Effector memory CD8-positive, alpha-beta T cell (primary cell): ENCODE measurements at regions not wholly inside any gene's neighbourhood (a gene's known extent, or its start where the extent isn't known, plus 50 kb on each side); places are given as distances from the start of the nearest gene placed in this dataset.

Experiments
- ATAC-seq: fragments of 150-1000 bp; cut with Tn5 transposase; replicated peaks from 2 replicates; pipeline ENCODE4 v1.10.0; 2021; ENCODE audit warnings: mild to moderate bottlenecking, moderate library complexity
- DNase-seq, 3 experiments: peaks; one replicate each; pipeline ENCODE4 v3.0.0; 2021
- H3K27ac Mint-ChIP-seq, 2 donors: one replicate each; pipeline ENCODE4 v1.8.0; 2022; ENCODE audit warnings: mild to moderate bottlenecking in 2 of 2, mixed read lengths in 2 of 2, moderate library complexity in 2 of 2
- H3K27me3 Mint-ChIP-seq, 2 donors: one replicate each; pipeline ENCODE4 v1.8.0; 2022; ENCODE audit warnings: mixed read lengths in 2 of 2
- H3K36me3 Mint-ChIP-seq: one replicate; pipeline ENCODE4 v1.8.0; 2022; ENCODE audit warnings: mild to moderate bottlenecking, moderate library complexity, mixed read lengths; ENCODE audit not compliant: insufficient read depth
- H3K4me1 Mint-ChIP-seq, 2 donors: one replicate each; pipeline ENCODE4 v1.8.0; 2022; ENCODE audit warnings: low read depth in 2 of 2, mixed read lengths in 2 of 2
- H3K4me3 Mint-ChIP-seq, 2 donors: one replicate each; pipeline ENCODE4 v1.8.0; 2022; ENCODE audit warnings: mild to moderate bottlenecking in 2 of 2, mixed read lengths in 2 of 2, moderate library complexity in 2 of 2
- H3K9me3 Mint-ChIP-seq, 2 donors: one replicate each; pipeline ENCODE4 v1.8.0; 2022; ENCODE audit warnings: mixed read lengths in 2 of 2

DNA sequence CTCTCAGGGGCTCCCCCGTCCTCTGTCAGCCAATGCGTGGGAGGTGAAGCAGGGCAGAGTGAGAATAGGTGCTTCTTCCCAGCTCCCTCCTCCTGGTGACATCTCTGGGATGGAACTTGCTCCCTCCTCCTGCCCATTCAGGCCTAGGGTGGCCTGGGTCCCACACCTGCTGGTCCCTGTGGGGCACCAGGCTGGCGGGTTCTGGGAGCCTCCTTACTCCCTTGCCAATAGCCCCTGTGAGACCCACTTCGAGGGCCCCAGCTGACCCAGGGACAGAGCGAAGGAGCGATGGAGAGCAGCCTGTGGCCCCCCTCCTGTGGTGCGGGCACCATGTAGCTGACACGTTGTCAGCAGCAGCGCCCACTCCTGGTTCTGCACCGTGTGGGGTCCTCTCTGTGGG lies 512.6 kb downstream of the GLRX3 start:
- peaks cover 0 to 8% of the 10 kb centered on the region in 2 donors for H3K9me3 Mint-ChIP-seq
- no peaks in the 10 kb centered on the region for H3K27me3 Mint-ChIP-seq
- ATAC-seq (no peak), DNase-seq (no peak)
- no peak overlapping the region for H3K27ac Mint-ChIP-seq
- no peaks in the 10 kb centered on the region for H3K36me3 Mint-ChIP-seq
- no peak overlapping the region for H3K4me3 Mint-ChIP-seq
- no peaks in the 10 kb centered on the region for H3K4me1 Mint-ChIP-seq

DNA sequence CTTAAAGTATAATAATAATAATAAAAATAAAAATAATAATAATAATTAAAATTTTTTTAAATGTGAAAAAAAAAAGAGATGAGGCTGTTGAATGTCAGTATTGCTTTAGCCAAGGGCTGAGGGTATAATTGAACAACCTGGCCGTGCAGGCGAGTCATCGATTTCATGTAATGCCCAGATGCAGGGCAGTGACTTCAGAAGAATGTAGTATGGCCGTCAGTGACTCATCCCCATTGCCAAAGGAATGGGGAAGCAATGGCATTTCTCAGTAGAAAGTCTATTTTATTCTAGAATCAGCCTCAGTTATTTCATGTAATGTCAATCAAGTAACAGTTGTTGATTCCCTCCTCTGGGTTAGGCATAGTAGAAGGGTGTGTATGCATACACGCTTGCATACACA lies 516.4 kb downstream of the GLRX3 start:
- H3K4me1 Mint-ChIP-seq, result no peaks in the 10 kb centered on the region
- H3K27ac Mint-ChIP-seq, result no peak overlapping the region
- no peak for ATAC-seq
- H3K4me3 Mint-ChIP-seq, result no peak overlapping the region
- H3K27me3 Mint-ChIP-seq, result no peaks in the 10 kb centered on the region
- H3K9me3 Mint-ChIP-seq, result peaks cover 0 to 8% of the 10 kb centered on the region in 2 donors
- no peak for DNase-seq
- H3K36me3 Mint-ChIP-seq, result no peaks in the 10 kb centered on the region

DNA sequence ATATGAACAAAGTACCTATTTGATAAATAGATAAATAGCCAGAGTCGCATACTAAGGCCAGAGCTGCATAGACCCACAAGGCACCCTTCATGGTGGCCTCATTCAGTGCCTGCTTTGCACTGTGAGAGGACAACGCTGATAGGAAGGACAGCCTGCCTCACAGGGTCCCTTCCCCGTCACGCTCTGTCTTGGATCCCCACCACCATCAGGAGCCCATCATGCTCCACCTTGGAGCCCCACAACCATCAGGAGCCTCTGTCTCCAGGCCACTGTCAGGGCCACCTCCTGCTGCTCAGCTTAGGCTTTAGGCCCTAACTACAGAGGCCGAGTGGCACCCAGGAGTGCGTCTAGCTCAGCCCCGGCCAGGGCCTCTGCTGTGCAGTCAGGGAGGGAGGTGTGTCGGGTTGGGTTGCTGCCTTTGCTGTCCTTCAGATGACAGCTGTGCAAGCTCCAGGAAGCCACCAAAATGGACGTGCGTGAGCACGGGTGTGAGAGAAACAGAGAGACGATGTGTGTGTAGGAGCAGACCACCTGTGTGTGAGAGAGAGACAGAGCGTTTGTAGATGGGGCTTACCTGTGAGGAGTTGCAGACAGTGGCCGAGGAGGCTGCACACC lies 516.9 kb downstream of the GLRX3 start:
- Mint-ChIP-seq H3K27ac (no peak overlapping the region), H3K9me3 (peaks cover 0 to 8% of the 10 kb centered on the region in 2 donors), H3K36me3 (no peaks in the 10 kb centered on the region), H3K4me1 (no peaks in the 10 kb centered on the region), H3K27me3 (no peaks in the 10 kb centered on the region), H3K4me3 (no peak overlapping the region)
- DNase-seq (no peak), ATAC-seq (no peak)

GRCh38 chr10:130654726-130655125 lies 518.5 kb downstream of the GLRX3 start:
- Mint-ChIP-seq H3K4me1 (no peaks in the 10 kb centered on the region), H3K27ac (no peak overlapping the region), H3K36me3 (no peaks in the 10 kb centered on the region), H3K4me3 (no peak overlapping the region), H3K9me3 (peaks cover 0 to 2% of the 10 kb centered on the region in 2 donors), H3K27me3 (no peaks in the 10 kb centered on the region)
- no peak for DNase-seq
- ATAC-seq, result no peak

DNA sequence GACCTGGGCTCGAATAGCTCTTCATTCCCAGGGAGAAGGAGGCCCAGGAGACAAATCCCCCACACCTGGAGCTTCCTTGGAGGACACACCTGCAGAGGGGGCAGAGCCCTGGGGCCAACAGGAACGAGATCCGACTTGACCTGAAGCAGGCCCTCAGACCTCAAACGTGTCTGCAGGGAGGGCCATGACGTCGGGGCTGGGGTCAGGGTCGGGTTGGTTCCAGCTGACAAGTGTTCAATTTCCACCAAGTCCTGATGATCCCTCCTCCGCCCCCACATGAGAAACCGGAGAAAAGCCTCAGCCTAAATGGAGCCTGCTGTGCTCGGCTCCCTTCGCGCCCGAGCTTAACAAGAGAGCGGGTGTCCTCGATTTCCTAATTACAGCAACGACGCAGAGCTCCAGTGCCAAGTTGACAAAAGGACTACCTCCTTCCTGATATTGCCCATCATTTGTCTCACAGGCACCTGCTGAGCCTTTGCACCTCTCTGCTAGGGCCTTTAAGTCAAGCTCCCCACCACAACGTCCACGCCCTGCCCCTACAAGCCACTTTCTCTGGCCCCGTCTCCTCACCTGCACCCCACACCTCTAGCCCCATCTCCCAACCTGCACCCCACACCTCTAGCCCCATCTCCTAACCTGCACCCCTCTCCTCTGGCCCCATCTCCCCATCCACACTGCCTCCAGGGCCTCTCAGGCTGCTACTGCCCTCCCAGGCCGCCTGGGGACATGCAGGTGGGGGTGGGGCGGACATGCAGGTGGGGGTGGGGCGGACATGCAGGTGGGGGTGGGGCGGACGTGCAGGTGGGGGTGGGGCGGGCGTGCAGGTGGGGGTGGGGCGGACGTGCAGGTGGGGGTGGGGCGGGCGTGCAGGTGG lies 519.4 kb downstream of the GLRX3 start:
- DNase-seq, result no peak
- H3K27me3 Mint-ChIP-seq, result no peaks in the 10 kb centered on the region
- H3K4me3 Mint-ChIP-seq, result no peak overlapping the region
- H3K9me3 Mint-ChIP-seq, result no peaks in the 10 kb centered on the region
- no peak overlapping the region for H3K27ac Mint-ChIP-seq
- no peak for ATAC-seq
- H3K4me1 Mint-ChIP-seq, result no peaks in the 10 kb centered on the region
- no peaks in the 10 kb centered on the region for H3K36me3 Mint-ChIP-seq

DNA sequence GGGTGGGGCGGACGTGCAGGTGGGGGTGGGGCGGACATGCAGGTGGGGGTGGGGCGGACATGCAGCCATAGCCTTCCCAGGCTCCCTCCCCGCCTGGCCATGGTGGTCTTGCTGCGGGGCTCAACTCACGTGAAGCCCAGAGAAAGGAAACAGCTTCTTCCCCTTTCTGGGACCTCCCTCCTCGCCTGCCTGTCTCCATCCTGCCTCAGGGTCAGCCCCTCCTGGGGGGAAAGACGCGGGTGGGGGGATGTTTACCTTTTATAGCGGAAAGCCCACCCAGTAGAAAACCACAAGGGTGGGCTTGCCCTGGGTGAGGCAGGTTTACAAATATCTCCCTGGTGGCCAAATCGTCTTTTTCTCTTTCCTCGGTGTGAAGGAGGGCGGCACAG lies 520.0 kb downstream of the GLRX3 start:
- Mint-ChIP-seq H3K4me3 (no peak overlapping the region), H3K27ac (no peak overlapping the region), H3K4me1 (no peaks in the 10 kb centered on the region), H3K27me3 (no peaks in the 10 kb centered on the region), H3K9me3 (no peaks in the 10 kb centered on the region), H3K36me3 (no peaks in the 10 kb centered on the region)
- ATAC-seq (no peak), DNase-seq (no peak)

DNA sequence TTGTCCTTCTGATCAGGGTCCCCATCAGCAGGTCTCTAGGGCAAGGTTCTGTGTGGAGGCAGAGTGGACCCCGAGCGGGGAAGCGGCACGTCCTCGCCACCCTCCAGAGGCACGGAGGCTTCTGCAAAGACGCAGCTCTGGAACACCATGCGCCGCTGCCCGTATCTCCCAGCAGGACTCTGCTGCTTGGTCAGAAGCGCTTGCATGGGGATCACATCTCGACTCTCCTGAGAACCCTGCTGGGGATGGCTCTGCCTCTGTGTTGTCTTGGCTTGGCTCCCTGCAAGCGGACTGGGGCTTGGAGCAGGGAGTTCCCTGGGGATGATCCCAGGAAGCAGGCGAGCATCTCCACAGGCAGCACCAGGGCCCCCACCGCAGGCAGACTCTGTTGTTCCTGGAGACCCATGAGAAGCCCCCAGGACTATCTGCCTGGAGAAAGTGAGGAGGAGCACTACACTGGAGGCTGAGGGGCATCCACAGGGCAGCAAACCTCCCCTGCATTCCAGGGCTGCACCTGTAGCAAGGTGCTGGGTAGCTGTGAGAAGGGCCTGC lies 520.5 kb downstream of the GLRX3 start:
- DNase-seq (no peak), ATAC-seq (no peak)
- Mint-ChIP-seq H3K27ac (no peak overlapping the region), H3K9me3 (no peaks in the 10 kb centered on the region), H3K27me3 (no peaks in the 10 kb centered on the region), H3K4me3 (no peak overlapping the region), H3K4me1 (no peaks in the 10 kb centered on the region), H3K36me3 (no peaks in the 10 kb centered on the region)

- Mint-ChIP-seq H3K27me3 (no peaks in the 10 kb centered on the region), H3K4me3 (no peak overlapping the region), H3K4me1 (no peaks in the 10 kb centered on the region), H3K27ac (no peak overlapping the region), H3K9me3 (peaks cover 0 to 8% of the 10 kb centered on the region in 2 donors), H3K36me3 (no peaks in the 10 kb centered on the region)
- DNase-seq (no peak), ATAC-seq (no peak)
These were observed 522.6 kb downstream of the GLRX3 start for GRCh38 chr10:130658687-130659290.

GRCh38 chr10:130659528-130659927 lies 523.3 kb downstream of the GLRX3 start:
- Mint-ChIP-seq H3K9me3 (peaks cover 0 to 11% of the 10 kb centered on the region in 2 donors), H3K27ac (no peak overlapping the region), H3K4me1 (no peaks in the 10 kb centered on the region), H3K36me3 (no peaks in the 10 kb centered on the region), H3K4me3 (no peak overlapping the region), H3K27me3 (no peaks in the 10 kb centered on the region)
- DNase-seq (no peak), ATAC-seq (no peak)

- Mint-ChIP-seq H3K27me3 (no peaks in the 10 kb centered on the region), H3K27ac (no peak overlapping the region), H3K4me1 (no peaks in the 10 kb centered on the region), H3K4me3 (no peak overlapping the region), H3K36me3 (no peaks in the 10 kb centered on the region), H3K9me3 (peaks cover 0 to 11% of the 10 kb centered on the region in 2 donors)
- no peak for ATAC-seq
- no peak for DNase-seq
These were observed 524.1 kb downstream of the GLRX3 start for GRCh38 chr10:130660266-130660665.

GRCh38 chr10:130661419-130661818 lies 525.2 kb downstream of the GLRX3 start:
- H3K36me3 Mint-ChIP-seq, result no peaks in the 10 kb centered on the region
- H3K4me1 Mint-ChIP-seq, result no peaks in the 10 kb centered on the region
- peaks cover 0 to 22% of the 10 kb centered on the region in 2 donors for H3K9me3 Mint-ChIP-seq
- no peak overlapping the region for H3K27ac Mint-ChIP-seq
- no peak overlapping the region for H3K4me3 Mint-ChIP-seq
- no peak for ATAC-seq
- DNase-seq, result no peak
- H3K27me3 Mint-ChIP-seq, result no peaks in the 10 kb centered on the region

- Mint-ChIP-seq H3K36me3 (no peaks in the 10 kb centered on the region), H3K4me3 (no peak overlapping the region), H3K9me3 (peaks cover under 1 to 24% of the 10 kb centered on the region in 2 donors), H3K27me3 (no peaks in the 10 kb centered on the region), H3K4me1 (no peaks in the 10 kb centered on the region), H3K27ac (no peak overlapping the region)
- ATAC-seq, result no peak
- DNase-seq, result no peak
These were observed 526.6 kb downstream of the GLRX3 start for GRCh38 chr10:130662775-130663174.

DNA sequence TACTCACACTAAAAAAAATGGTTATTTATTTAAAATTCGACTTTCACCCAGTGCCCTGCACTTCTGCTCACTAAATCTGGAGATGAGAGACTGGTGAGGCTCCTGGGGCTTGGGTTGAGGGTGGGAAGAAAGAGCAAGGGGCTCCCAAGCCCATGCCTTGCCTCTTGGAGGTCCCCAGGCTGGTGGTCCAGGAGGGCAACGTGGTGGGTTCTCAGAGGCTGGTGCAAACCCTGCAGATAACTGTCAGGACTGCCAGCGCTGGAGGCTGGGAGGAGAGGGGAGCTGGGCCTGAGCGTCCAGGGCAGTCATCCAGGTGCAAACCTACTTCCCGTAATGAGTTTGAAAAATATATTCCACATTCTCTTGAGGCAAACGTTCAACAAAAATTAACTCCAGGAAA lies 528.3 kb downstream of the GLRX3 start:
- no peak for ATAC-seq
- no peak for DNase-seq
- no peak overlapping the region for H3K27ac Mint-ChIP-seq
- peaks cover 3 to 29% of the 10 kb centered on the region in 2 donors for H3K9me3 Mint-ChIP-seq
- H3K36me3 Mint-ChIP-seq, result no peaks in the 10 kb centered on the region
- H3K4me1 Mint-ChIP-seq, result no peaks in the 10 kb centered on the region
- H3K4me3 Mint-ChIP-seq, result no peak overlapping the region
- no peaks in the 10 kb centered on the region for H3K27me3 Mint-ChIP-seq

DNA sequence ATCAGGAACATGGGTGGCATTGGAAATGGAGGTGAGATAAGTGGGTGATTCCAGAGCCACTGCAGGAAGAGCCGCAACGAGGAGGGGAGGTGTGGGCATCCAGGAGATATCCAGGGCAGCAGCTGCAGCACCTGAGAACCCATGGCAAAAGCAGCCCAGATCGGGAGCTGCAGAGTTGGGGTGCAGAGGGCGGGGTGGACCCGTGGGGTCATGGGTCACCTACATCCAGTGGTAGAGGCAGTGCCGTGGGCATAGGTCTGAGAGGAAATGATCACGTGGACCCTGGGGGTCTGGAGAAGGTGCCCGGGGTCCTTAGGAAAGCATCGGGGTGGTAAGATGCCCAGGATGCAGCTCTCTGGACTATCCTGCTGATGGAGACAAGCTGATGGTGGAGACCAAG lies 530.0 kb downstream of the GLRX3 start:
- ATAC-seq (no peak), DNase-seq (no peak)
- H3K27ac Mint-ChIP-seq, result no peak overlapping the region
- no peak overlapping the region for H3K4me3 Mint-ChIP-seq
- no peaks in the 10 kb centered on the region for H3K36me3 Mint-ChIP-seq
- peaks cover 6 to 36% of the 10 kb centered on the region in 2 donors for H3K9me3 Mint-ChIP-seq
- H3K27me3 Mint-ChIP-seq, result no peaks in the 10 kb centered on the region
- no peaks in the 10 kb centered on the region for H3K4me1 Mint-ChIP-seq
